Renal cortex interstitium (tissue), 11 donors: ENCODE measurements at regions not wholly inside any gene's neighbourhood (a gene's known extent, or its start where the extent isn't known, plus 50 kb on each side); places are given as distances from the start of the nearest gene placed in this dataset.

Experiments used
- DNase-seq, 11 donors: peaks; one replicate each; pipeline ENCODE4 v3.0.0-alpha.2; 2013; ENCODE audit warnings: low read depth in 9 of 11, low spot score in 4 of 11; ENCODE audit errors: extremely low read depth in 1 of 11

DNA sequence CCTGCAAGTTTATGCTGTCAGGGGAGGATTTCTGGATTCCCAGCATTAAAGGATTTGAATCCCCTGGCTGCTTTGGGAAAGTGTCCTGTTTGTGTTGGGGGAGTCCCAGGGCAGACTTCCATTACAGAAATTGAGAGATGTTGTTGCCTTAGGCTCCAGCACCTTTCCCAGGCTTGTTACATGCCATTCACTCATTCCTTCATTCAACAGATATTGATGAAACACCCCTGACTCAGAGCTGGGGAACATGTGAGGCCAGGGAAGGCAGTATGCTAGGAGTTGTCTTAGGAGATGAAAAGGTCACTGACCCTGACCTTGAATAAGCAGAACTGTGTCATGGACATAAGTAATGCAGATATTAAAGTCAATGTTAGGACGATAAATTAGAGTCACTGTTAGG lies 161.7 kb downstream of the NTMT2 start:
- DNase-seq = no peak

DNA sequence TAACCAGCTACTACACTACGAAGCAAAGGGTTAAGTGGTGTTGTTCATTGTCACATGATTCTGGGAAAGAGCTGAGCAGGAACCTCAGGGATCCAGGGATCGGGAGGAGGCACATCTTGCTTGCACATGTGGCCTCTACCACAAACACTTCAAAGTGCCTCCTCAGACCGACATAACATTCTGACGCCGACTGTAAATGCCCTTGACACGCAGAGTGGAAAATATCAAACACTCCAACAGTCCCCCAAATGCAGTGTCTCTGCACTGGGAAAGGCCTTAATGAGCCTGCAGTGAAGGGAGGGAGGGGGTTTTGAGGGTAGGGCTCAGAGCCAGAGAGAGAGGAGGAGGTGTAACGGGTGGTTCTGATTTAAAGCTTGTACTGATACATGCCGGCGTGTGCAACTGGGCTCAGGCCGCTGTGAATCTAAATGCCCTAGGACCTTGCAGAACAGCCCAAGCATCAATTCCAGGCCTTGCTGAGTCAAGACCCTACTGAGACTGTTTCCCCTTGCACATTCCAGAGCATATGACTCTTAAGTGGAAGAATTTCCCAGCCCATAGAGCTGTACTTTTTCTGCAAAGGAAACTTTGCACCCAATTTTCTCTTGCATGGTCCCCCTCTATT lies 163.7 kb downstream of the NTMT2 start:
- DNase-seq = peak in 6 of 11 donors; percentile 4 to 47 (median 40)

GRCh38 chr1:170310014-170310405 lies 164.3 kb downstream of the NTMT2 start:
- no peak for DNase-seq

DNA sequence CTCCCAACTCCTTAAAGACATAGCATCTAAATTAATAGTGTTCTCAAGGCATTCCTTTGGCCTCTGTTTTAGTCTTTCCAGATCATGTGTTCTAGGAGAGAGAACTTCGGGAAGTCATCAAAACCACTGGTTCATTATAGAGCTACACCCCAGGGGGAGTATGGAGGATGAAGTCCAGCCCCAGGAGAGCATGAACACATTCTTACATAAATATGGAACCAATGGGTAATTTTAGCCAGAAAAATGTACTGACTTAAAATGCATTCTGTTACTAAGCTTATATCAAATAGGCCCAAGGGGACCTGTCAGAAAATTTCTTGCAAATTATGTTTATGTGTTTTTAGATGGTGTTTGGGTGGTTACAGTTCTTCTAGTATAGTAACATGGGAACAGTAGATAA lies 165.2 kb downstream of the NTMT2 start:
- DNase-seq = no peak

GRCh38 chr1:170313306-170313705 lies 167.5 kb downstream of the NTMT2 start:
- no peak for DNase-seq

GRCh38 chr1:170316270-170316669 lies 170.5 kb downstream of the NTMT2 start:
- DNase-seq = no peak

DNA sequence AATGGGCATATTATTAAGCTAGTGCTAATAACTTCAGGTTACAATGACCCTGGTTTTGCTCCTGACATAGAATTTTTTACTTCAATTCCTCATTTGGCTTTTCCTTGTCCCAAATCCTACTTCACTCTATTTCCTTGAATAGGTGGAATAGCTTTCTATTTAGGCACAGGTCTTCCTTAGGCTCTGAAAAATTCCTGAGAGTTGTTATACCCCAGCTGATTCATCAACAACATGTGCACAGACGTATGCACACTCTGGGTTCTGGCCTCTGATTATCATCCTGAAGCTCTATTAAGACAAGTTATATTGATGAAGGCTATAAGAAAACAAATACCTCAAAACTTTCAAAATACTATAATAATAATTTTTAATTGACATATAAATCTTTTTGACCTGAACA lies 172.4 kb downstream of the NTMT2 start:
- no peak for DNase-seq

GRCh38 chr1:170318736-170319135 lies 173.0 kb downstream of the NTMT2 start:
- no peak for DNase-seq

DNA sequence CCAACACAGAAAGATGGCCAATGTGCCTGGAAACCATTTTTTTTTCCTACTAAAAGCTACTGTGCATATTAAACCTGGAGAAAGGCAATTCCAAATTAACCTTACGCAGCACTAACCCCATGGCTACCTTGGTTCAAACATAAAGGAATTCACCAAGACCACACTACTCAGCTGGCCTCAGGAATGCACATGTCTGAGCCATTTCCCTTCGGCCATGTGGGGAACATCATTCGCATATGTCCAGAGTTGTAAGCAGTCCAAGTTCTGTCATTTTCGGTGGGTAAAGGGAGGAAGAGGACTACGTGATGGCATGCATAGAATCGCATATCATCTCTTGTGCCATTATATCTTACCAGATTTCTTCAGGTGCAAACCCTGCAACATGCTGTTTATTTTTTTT lies 175.4 kb downstream of the NTMT2 start:
- DNase-seq = no peak

GRCh38 chr1:170326186-170326585 lies 180.4 kb downstream of the NTMT2 start:
- no peak for DNase-seq

- no peak for DNase-seq
Observed at GRCh38 chr1:170332801-170333200, 187.0 kb downstream of the NTMT2 start.

GRCh38 chr1:170337413-170337994 lies 191.7 kb downstream of the NTMT2 start:
- DNase-seq = no peak

DNA sequence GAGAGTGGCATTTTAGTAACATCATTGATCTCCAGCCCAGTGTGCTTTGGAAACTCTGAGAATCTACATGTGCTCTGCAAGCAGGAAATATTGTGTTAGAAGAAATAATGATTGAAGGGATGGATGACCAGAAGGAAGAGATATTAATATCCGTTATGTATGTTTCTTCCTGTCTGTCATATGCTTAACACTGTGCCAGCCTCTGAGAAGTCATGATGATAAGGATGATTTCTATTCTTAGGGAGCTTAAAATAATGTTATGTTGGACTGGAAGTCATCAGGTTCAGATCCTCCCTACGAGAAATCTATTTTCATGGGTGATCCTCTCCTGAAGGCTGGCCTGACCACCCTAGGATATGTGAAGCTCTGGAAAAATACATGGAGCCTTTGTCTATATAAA lies 192.4 kb upstream of the GORAB start:
- DNase-seq = no peak

DNA sequence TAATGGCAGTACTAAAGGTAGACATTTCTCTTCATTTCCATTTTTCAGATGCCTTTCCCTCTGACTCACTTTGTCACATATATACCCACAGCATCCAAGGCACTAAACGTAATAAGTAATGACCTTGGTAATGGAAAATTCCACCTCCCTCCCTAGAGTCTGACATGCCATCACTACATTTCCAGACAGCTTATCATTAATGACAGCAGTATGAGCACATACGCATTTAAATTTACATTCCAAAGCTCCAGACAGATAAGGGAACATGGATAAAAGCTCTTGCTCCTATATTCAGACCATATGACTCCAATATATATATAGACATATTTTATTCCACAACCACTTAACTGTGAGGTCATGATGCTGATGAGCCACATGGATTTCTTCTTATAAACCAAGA lies 191.7 kb upstream of the GORAB start:
- no peak for DNase-seq

- no peak for DNase-seq
Observed at GRCh38 chr1:170351366-170351946, 180.5 kb upstream of the GORAB start.

- DNase-seq = no peak
Observed at GRCh38 chr1:170354246-170354645, 177.7 kb upstream of the GORAB start.

DNA sequence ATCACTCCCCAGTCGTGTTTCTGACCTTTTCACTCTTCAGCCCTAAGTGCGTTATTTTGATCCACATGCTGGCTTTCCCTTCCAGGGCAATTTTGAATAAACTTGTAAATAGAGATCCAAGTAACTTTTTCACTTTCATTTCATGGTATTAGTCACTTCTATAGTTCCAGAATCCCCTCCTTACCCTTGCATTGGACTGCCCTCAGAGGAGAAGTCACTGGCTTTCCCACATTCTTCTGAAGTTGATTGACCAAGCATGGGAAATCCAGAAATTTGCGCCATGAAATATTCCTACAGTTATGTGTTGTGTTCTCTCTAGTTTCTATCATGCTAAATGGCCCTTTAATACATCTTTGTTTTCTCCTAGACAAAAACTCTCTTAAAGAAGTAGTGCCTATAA lies 177.3 kb upstream of the GORAB start:
- no peak for DNase-seq

- no peak for DNase-seq
Observed at GRCh38 chr1:170355267-170355801, 176.6 kb upstream of the GORAB start.

GRCh38 chr1:170356585-170356984 lies 175.4 kb upstream of the GORAB start:
- no peak for DNase-seq

GRCh38 chr1:170357750-170358149 lies 174.2 kb upstream of the GORAB start:
- DNase-seq = no peak

GRCh38 chr1:170360601-170361000 lies 171.4 kb upstream of the GORAB start:
- DNase-seq = no peak
